ENCODE measurements at regions not wholly inside any gene's neighbourhood (a gene's known extent, or its start where the extent isn't known, plus 50 kb on each side); places are given as distances from the start of the nearest gene placed in this dataset.
"Not testable (repeated sequence)": the region's sequence is repeated elsewhere in the genome, so short reads cannot be mapped to it uniquely, and the experiment has no call there.

DNA sequence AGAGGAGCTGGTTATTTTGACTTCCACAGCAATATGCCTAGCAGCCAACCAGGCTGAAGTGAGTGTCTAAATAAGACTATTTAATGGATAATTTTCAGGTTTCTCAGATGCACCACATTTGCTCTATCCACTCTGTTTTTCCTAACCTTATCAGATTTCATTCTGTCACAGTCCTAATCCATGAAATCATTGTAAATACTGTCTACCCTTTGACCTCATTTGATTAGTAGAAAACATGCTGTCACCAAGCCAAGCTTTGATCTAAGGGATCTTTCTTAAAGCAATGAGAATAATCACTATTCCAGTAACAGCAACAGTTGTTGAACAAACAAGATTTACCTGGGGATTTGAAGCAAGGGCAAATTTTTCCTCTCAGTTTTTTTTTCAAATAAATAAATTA is 595.6 kb downstream of the LTN1 start:
- Mint-ChIP-seq H3K4me3 (no peak overlapping the region), H3K4me1 (no peaks in the 10 kb centered on the region), H3K27ac (no peak overlapping the region), H3K36me3 (ENCODE audit: low read depth) (no peaks in the 10 kb centered on the region), H3K27me3 (no peaks in the 10 kb centered on the region)
- no peak for ATAC-seq
- no peak for DNase-seq
- H3K9me3 ChIP-seq (ENCODE audit: control insufficient read depth, low read length, poor library complexity, severe bottlenecking) = no peaks in the 10 kb centered on the region

DNA sequence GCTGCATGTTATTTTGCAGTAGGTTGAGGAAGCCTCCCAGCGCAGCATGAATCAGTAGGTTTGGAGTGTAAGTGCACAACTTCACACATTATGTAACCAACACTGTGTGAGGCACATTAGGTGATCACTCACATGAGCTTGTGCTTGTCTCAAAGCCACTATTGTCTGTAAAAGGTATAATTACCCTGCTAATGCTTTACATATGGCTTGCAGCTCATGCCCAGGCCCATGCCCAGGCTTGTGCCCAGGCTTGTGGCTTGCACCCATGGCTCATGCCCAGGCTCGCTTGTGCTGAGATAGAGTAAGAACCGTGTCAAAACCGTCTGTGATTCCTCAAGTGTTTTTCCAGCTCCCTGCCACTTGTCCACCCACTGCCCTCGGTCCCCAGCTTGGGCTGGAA is 596.3 kb downstream of the LTN1 start:
- H3K9me3 ChIP-seq (ENCODE audit: control insufficient read depth, low read length, poor library complexity, severe bottlenecking) = no peaks in the 10 kb centered on the region
- DNase-seq (no peak), ATAC-seq (no peak)
- Mint-ChIP-seq H3K36me3 (ENCODE audit: low read depth) (no peaks in the 10 kb centered on the region), H3K27ac (no peak overlapping the region), H3K4me3 (no peak overlapping the region), H3K4me1 (no peaks in the 10 kb centered on the region), H3K27me3 (no peaks in the 10 kb centered on the region)

DNA sequence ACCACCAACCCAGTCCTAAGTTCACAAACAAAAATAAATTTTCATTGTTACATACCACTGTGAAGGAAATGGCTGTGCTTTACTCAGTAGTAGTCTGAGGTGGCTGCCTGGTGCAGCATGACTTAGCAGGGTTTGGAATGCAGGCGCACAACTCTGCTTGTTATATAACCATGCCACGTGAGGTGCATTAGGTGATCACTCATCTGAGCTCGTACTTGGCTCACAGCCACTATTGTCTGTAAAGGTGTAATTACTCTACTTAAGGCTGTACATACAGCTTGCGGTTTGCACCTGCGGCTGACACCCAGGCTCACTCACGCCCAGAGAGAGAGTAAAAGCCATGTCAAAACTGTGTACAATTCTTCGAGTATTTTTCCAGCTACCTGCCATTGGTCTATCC is 599.4 kb downstream of the LTN1 start:
- no peaks in the 10 kb centered on the region for H3K4me1 Mint-ChIP-seq

DNA sequence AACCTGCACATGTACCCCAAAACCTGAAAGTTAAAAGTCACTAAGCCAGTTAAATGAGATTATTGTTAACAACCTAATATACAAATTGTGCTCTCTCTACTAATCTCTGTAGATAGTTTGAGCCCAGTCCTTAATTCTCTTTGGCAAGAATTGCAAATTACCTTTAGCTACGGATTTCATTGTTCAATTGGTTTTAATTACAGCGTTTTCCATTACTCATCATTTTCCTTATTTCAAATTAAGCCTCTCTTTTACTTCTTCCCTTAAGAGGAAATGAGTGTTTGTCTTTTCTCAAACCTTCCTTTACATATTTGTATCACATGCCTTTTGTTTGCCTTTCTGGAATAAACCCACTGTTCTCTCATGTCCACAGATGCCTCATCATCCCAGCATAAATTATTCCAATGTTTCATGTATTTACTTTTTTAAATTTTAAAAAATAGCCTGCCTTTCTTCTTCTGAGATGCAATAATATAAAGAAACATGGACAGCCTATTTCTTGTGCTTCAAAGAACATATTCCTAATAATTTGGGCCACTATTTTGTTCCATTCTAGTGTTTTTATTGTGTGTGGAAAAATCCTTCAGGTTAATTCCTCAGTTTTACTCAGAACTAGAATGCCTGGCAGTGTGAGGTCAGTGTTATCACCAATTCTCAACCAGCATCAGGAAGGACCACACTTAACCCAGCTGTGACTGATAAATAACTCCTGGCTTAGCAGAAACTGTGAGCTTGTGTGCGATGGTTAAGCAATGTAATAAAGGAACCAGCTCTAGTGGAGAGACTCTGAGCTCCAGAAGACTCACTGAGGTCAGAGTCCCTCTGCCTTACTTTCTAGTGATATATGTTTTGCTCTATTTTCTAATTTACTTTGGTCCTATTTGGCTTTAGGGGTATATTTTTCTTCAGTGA is 600.5 kb downstream of the LTN1 start:
- ATAC-seq = no peak
- Mint-ChIP-seq H3K27me3 (no peaks in the 10 kb centered on the region), H3K36me3 (ENCODE audit: low read depth) (no peaks in the 10 kb centered on the region), H3K4me1 (no peaks in the 10 kb centered on the region), H3K4me3 (no peak overlapping the region), H3K27ac (no peak overlapping the region)
- no peaks in the 10 kb centered on the region for H3K9me3 ChIP-seq (ENCODE audit: control insufficient read depth, low read length, poor library complexity, severe bottlenecking)
- no peak for DNase-seq

More for the DNA sequence above, 599.4 kb downstream of the LTN1 start:
- no peaks in the 10 kb centered on the region for H3K9me3 ChIP-seq (ENCODE audit: control insufficient read depth, low read length, poor library complexity, severe bottlenecking)
- DNase-seq (no peak), ATAC-seq (no peak)
- H3K27me3 Mint-ChIP-seq = no peaks in the 10 kb centered on the region
- no peak overlapping the region for H3K27ac Mint-ChIP-seq
- H3K36me3 Mint-ChIP-seq (ENCODE audit: low read depth) = no peaks in the 10 kb centered on the region
- no peak overlapping the region for H3K4me3 Mint-ChIP-seq

DNA sequence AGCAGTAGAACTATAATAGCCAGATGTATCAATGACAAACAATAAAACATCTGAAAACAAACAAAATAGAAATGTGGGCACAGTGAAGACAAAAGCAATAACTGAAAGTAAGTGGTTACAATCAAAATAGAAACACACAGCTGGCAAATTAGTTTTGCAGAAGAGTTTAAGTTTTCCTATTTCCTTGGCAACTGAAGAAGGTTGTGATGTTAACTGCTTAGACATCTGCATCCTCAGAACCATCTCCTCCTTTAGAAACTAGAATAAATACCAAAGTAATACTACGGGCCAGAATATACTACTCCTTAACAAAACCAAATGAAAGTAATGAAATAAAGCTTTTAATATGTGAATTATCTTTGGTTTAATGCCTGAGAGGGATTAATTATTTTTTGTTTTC is 605.5 kb downstream of the LTN1 start:
- H3K9me3 ChIP-seq (ENCODE audit: control insufficient read depth, low read length, poor library complexity, severe bottlenecking) = no peaks in the 10 kb centered on the region
- Mint-ChIP-seq H3K4me3 (no peak overlapping the region), H3K4me1 (no peaks in the 10 kb centered on the region), H3K36me3 (ENCODE audit: low read depth) (no peaks in the 10 kb centered on the region), H3K27me3 (peaks cover 9% of the 10 kb centered on the region), H3K27ac (no peak overlapping the region)
- ATAC-seq (no peak), DNase-seq (no peak)

DNA sequence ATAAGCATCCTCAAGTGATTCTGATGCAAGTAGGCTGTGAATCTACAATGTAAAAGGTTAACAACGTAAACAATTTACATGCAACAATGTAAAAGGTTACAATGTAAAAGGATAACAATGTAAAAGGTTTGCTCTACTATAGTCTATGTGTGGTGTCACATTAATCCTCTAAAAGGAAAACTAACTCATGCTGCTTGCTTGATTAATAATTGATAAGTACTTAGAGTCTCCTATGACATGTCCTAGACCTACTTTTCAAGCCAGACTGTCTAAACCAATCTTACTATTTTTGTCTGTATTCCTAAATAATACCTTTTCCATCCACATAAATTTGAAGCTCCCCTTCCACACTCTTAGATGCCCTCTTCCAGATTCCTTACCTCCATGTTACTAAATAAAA is 606.8 kb downstream of the LTN1 start:
- no peak overlapping the region for H3K4me3 Mint-ChIP-seq
- H3K4me1 Mint-ChIP-seq = no peaks in the 10 kb centered on the region
- H3K27ac Mint-ChIP-seq = no peak overlapping the region
- H3K27me3 Mint-ChIP-seq = peaks cover 9% of the 10 kb centered on the region
- ATAC-seq (no peak), DNase-seq (no peak)
- no peaks in the 10 kb centered on the region for H3K36me3 Mint-ChIP-seq (ENCODE audit: low read depth)
- H3K9me3 ChIP-seq (ENCODE audit: control insufficient read depth, low read length, poor library complexity, severe bottlenecking) = no peaks in the 10 kb centered on the region

DNA sequence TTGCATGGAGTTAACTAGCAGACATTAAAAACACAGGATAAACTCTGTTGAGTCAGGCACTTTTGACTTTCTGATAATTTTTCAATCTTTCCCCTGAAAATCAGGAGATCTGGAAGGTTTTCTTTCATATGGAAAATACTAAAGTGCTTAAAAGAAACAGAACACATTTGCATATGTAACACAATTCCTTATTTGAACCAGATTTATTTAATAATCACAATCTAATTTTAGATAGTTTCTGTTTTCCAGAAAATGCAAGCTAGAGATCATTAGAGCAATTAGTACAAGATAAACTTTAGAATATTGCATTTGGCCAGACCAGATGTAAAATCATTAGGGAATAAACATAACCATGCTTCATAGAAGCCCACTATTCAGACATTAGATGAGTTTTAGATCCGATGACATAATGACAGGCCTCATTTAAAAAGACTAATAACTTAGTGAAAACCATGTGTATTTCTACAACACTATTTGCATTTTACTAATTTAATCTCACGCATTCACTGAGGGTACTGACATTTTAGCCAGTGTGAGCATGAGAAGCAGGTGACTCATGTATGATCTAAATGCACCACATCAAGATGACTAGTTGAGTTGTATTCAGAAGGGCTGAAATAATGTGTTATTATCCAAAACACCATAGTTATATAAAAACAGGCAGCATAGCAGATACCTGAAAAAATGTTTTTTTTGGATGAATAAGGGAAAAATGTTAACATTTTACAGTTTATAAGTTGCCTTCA is 611.5 kb downstream of the LTN1 start:
- not testable (repeated sequence) for H3K27ac Mint-ChIP-seq; H3K27me3 Mint-ChIP-seq; H3K9me3 ChIP-seq (ENCODE audit: control insufficient read depth, low read length, poor library complexity, severe bottlenecking); DNase-seq; ATAC-seq; H3K4me3 Mint-ChIP-seq; H3K36me3 Mint-ChIP-seq (ENCODE audit: low read depth); H3K4me1 Mint-ChIP-seq

DNA sequence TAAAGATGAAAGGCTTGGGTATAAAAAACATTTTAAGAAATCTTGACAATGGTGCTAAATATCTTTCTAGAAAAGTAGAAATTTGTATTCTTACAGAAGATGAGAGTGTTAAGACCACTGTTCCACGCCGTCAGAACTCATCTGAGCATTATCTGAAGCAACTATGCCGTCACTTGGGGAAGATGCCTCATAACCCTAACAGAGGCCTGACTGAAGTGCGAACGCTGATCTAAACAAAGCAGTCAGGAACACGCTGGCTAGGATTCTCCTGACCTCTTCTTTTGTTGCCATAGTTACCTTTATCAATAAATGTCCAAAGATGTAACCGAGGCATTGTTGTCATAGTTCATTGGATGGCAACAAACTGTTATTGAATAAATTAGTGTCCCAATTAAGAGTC is 612.4 kb downstream of the LTN1 start:
- no peak overlapping the region for H3K4me3 Mint-ChIP-seq
- H3K4me1 Mint-ChIP-seq = no peaks in the 10 kb centered on the region
- no peak for ATAC-seq
- no peak for DNase-seq
- H3K27ac Mint-ChIP-seq = no peak overlapping the region
- H3K27me3 Mint-ChIP-seq = no peaks in the 10 kb centered on the region
- H3K36me3 Mint-ChIP-seq (ENCODE audit: low read depth) = no peaks in the 10 kb centered on the region
- H3K9me3 ChIP-seq (ENCODE audit: control insufficient read depth, low read length, poor library complexity, severe bottlenecking) = no peaks in the 10 kb centered on the region

DNA sequence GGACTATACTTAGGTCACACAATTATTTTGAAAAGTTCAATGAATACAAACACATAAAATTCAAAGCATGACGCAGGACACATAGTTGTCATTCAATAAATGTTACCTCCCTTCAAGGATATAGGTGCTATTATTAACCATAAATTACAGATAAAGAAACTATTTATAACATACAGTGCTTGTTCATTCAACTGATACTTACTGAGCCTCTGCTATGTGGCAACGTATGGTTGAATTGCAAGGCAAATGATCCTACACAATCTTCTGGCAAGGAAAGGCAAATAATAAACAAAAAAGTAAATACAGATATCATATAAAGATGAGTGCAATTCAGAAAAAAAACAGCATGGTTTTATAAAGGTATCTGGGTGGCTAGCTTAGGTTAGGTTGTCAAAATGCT is 614.7 kb downstream of the LTN1 start:
- no peaks in the 10 kb centered on the region for H3K4me1 Mint-ChIP-seq
- no peak for DNase-seq
- H3K27ac Mint-ChIP-seq = no peak overlapping the region
- no peaks in the 10 kb centered on the region for H3K36me3 Mint-ChIP-seq (ENCODE audit: low read depth)
- H3K9me3 ChIP-seq (ENCODE audit: control insufficient read depth, low read length, poor library complexity, severe bottlenecking) = no peaks in the 10 kb centered on the region
- no peak for ATAC-seq
- no peaks in the 10 kb centered on the region for H3K27me3 Mint-ChIP-seq
- H3K4me3 Mint-ChIP-seq = no peak overlapping the region

DNA sequence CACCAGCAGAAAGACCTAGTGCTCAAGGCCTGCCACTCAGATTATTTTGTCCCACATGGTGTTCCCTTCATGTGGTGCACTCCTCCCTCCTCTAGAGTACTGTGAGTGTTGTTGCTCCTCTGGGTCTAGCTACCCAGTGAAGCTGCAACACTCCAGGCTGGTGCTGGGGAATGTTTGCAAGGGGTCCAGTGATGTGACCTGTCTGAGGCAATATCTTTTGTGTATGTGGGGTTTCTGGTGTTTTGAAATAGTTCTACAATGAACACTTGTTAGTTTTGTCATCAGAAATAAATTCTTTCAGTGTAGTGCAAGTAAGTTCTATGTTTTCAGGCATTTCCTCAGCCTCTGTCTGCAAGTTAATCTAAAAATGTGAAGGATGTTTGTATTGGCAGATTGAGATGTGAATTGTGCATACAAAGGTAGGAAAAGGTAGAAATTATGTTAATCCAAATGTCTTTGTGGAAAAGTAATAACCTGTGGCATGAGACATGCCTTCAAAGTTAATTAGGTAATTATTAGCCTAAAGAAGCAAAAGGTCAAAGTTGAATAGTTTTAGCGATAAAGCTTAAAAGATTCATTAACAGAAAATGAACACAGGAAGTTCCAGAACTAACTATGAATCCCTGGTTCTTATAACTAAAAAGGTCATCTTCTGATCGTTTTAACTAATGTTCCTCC is 616.8 kb downstream of the LTN1 start:
- Mint-ChIP-seq H3K4me1 (no peaks in the 10 kb centered on the region), H3K4me3 (no peak overlapping the region), H3K27me3 (no peaks in the 10 kb centered on the region), H3K27ac (no peak overlapping the region), H3K36me3 (ENCODE audit: low read depth) (no peaks in the 10 kb centered on the region)
- DNase-seq = no peak
- ATAC-seq = no peak
- no peaks in the 10 kb centered on the region for H3K9me3 ChIP-seq (ENCODE audit: control insufficient read depth, low read length, poor library complexity, severe bottlenecking)

DNA sequence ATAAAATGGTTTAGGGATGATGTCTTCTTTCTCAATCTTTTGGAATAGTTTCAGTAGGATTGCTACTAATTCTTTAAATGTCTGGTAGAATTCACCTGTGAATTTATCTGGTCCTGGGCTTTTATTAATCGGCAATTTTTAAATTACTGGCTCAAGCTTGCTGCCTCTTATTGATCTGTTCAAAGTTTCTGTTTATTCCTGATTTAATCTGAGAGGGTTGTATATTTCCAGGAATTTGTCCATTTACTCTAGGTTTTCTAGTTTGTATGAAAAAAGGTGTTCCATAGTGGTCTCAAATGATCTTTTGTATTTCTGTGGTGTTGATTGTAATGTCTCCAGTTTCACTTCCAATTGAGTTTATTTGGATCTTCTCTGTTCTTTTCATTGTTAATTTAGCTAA is 617.8 kb downstream of the LTN1 start:
- no peaks in the 10 kb centered on the region for H3K36me3 Mint-ChIP-seq (ENCODE audit: low read depth)
- H3K4me3 Mint-ChIP-seq = no peak overlapping the region
- no peaks in the 10 kb centered on the region for H3K9me3 ChIP-seq (ENCODE audit: control insufficient read depth, low read length, poor library complexity, severe bottlenecking)
- H3K27ac Mint-ChIP-seq = no peak overlapping the region
- no peak for DNase-seq
- no peaks in the 10 kb centered on the region for H3K4me1 Mint-ChIP-seq
- H3K27me3 Mint-ChIP-seq = no peaks in the 10 kb centered on the region
- ATAC-seq = no peak

DNA sequence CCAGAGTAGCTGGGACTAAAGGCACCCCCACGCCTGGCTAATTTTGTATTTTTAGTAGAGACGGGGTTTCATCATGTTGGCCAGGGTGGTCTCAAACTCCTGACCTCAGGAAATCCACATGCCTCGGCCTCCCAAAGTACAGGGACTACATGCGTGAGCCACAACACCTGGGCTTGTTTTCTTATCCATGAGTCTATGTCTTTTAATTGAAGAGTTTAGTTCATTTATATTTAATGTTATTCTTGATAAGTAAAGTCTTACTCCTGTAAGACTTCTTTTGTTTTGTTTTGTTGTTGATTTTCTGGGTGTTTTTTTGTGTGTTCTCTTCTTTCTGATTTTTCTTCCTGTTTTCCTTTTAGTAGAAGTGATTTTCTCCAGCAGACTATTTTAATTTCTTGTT is 621.0 kb downstream of the LTN1 start:
- no peak overlapping the region for H3K4me3 Mint-ChIP-seq
- H3K4me1 Mint-ChIP-seq = no peaks in the 10 kb centered on the region
- H3K36me3 Mint-ChIP-seq (ENCODE audit: low read depth) = no peaks in the 10 kb centered on the region
- no peaks in the 10 kb centered on the region for H3K9me3 ChIP-seq (ENCODE audit: control insufficient read depth, low read length, poor library complexity, severe bottlenecking)
- no peaks in the 10 kb centered on the region for H3K27me3 Mint-ChIP-seq
- DNase-seq (no peak), ATAC-seq (no peak)
- H3K27ac Mint-ChIP-seq = no peak overlapping the region

DNA sequence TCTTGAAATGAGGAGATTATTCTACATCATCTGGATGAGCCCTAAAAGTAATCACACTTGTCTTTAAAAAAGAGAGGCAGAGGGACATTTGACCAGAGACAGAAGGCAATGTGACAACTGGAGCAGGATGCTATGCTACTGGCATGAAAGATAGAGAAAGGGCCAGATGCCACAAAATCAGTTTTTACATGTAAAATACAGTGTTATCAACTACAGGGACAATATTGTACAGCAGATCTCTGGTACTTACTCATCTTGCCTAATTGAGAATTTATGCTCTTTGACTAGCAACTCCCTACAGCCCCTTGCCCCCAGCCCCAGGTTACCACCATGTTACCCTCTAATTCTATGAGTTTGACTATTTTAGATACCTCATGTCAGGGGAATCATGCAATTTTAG is 633.4 kb downstream of the LTN1 start:
- DNase-seq (no peak), ATAC-seq (no peak)
- H3K9me3 ChIP-seq (ENCODE audit: control insufficient read depth, low read length, poor library complexity, severe bottlenecking) = no peaks in the 10 kb centered on the region
- Mint-ChIP-seq H3K27ac (no peak overlapping the region), H3K27me3 (no peaks in the 10 kb centered on the region), H3K4me3 (no peak overlapping the region), H3K36me3 (ENCODE audit: low read depth) (no peaks in the 10 kb centered on the region), H3K4me1 (no peaks in the 10 kb centered on the region)
